ENCODE measurements at regions not wholly inside any gene's neighbourhood (a gene's known extent, or its start where the extent isn't known, plus 50 kb on each side); places are given as distances from the start of the nearest gene placed in this dataset.

DNA sequence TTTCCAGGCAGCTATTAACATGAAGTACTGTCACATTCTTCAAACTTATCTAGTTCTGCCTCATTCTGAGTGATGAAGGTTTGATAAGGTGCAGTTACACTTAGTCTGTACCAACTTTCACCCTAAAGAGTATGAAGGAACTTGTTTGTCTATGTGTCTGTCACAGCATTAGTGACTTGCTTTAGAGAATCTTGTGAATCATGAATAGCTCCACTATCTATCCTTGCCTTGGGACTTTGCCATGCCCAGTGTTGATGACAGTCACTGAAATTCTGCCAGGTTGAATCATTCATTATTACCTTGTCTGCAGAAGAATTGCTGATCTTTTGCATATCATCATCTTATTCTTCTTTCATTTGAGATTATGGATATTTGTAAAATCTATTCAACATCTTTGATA, 50.9 kb upstream of the A1CF start:
- Histone ChIP-seq H3K79me2 (ENCODE audit: insufficient read depth, low read length) (no peaks in the 10 kb centered on the region), H3K4me2 (replicated peaks; ENCODE audit: extremely low read depth, low read length, poor library complexity, severe bottlenecking) (no peak overlapping the region), H3K9ac (ENCODE audit: insufficient read depth, low read length, poor library complexity, severe bottlenecking) (no peak overlapping the region), H3K27me3 (ENCODE audit: control insufficient read depth in 2 of 2, insufficient read depth in 2 of 2, low read length in 2 of 2) (peaks cover 0 to 2% of the 10 kb centered on the region in 2 donors), H3K4me3 (replicated peaks in 1 of 3; ENCODE audit: low read depth in 2 of 3, low read length in 3 of 3) (no peak overlapping the region), H3K9me3 (replicated peaks in 1 of 2; ENCODE audit: control insufficient read depth in 1 of 2, insufficient read depth in 1 of 2, low read length in 2 of 2) (no peaks in the 10 kb centered on the region), H4K20me1 (ENCODE audit: insufficient read depth, low read length) (no peaks in the 10 kb centered on the region), H2AFZ (ENCODE audit: insufficient read depth, low read depth, low read length, poor library complexity, severe bottlenecking) (no peak overlapping the region), H3K36me3 (replicated peaks in 1 of 2; ENCODE audit: control insufficient read depth in 1 of 2, insufficient read depth in 2 of 2, low read length in 2 of 2) (no peaks in the 10 kb centered on the region), H3K4me1 (ENCODE audit: control insufficient read depth in 1 of 2, insufficient read depth in 2 of 2, low read length in 2 of 2) (no peaks in the 10 kb centered on the region), H3K27ac (ENCODE audit: low read depth in 1 of 2, low read length in 2 of 2) (no peak overlapping the region)
- DNase-seq, result no peak
- H3K36me3 Mint-ChIP-seq, result no peaks in the 10 kb centered on the region
- intact Hi-C loops (cut with micrococcal nuclease), result no loop called here
- TF ChIP-seq, protein P1, sequence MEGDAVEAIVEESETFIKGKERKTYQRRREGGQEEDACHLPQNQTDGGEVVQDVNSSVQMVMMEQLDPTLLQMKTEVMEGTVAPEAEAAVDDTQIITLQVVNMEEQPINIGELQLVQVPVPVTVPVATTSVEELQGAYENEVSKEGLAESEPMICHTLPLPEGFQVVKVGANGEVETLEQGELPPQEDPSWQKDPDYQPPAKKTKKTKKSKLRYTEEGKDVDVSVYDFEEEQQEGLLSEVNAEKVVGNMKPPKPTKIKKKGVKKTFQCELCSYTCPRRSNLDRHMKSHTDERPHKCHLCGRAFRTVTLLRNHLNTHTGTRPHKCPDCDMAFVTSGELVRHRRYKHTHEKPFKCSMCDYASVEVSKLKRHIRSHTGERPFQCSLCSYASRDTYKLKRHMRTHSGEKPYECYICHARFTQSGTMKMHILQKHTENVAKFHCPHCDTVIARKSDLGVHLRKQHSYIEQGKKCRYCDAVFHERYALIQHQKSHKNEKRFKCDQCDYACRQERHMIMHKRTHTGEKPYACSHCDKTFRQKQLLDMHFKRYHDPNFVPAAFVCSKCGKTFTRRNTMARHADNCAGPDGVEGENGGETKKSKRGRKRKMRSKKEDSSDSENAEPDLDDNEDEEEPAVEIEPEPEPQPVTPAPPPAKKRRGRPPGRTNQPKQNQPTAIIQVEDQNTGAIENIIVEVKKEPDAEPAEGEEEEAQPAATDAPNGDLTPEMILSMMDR (IDR thresholded peaks at IDR 0.05), result no peak
- no peak overlapping the region for H3K27ac Mint-ChIP-seq
- peaks cover 2 to 7% (median 7%) of the 10 kb centered on the region in 3 donors for H3K27me3 Mint-ChIP-seq (ENCODE audit: low read depth in 3 of 3)
- peaks cover 0 to 2% (median 0%) of the 10 kb centered on the region in 7 donors for H3K9me3 Mint-ChIP-seq
- no peak overlapping the region for H3K4me3 Mint-ChIP-seq
- no peaks in the 10 kb centered on the region for H3K4me1 Mint-ChIP-seq

DNA sequence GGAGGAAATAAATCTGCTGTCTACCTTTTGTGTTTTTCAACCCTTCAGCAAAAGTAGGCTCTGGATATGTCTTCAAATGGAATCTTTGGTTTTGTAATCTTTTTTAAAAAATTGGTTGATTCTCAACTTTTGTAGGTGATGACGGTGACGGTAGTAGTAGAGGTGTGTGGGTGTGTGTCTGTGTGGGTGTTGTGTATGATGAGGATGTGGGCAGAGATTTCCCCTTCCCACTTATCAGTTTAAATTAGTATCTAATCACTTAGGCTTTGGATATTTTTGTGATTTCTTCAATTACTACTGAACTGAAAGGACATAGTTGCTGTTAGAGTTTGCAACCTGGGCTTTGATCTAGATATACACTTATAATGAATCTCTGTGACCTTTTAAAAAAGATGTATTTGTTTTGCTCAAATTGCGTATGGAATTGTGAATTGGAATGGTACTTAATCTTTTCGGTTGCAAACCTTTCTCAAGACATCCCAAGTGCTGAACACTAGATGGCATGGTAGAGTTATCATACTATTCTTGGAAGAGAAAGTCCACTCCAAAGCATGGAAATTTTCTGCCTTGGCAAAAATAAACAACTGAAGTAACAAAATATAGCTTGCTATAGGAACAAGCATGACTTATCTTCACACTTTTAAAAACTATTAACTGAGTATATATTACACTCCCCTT, 51.9 kb upstream of the A1CF start:
- no peak overlapping the region for H3K4me3 Mint-ChIP-seq
- no peak for DNase-seq
- Histone ChIP-seq H3K36me3 (replicated peaks in 1 of 2; ENCODE audit: control insufficient read depth in 1 of 2, insufficient read depth in 2 of 2, low read length in 2 of 2) (no peaks in the 10 kb centered on the region), H3K4me2 (replicated peaks; ENCODE audit: extremely low read depth, low read length, poor library complexity, severe bottlenecking) (no peak overlapping the region), H3K9ac (ENCODE audit: insufficient read depth, low read length, poor library complexity, severe bottlenecking) (no peak overlapping the region), H2AFZ (ENCODE audit: insufficient read depth, low read depth, low read length, poor library complexity, severe bottlenecking) (no peak overlapping the region), H3K9me3 (replicated peaks in 1 of 2; ENCODE audit: control insufficient read depth in 1 of 2, insufficient read depth in 1 of 2, low read length in 2 of 2) (no peaks in the 10 kb centered on the region), H4K20me1 (ENCODE audit: insufficient read depth, low read length) (no peaks in the 10 kb centered on the region), H3K79me2 (ENCODE audit: insufficient read depth, low read length) (no peaks in the 10 kb centered on the region), H3K4me1 (ENCODE audit: control insufficient read depth in 1 of 2, insufficient read depth in 2 of 2, low read length in 2 of 2) (no peaks in the 10 kb centered on the region), H3K27ac (ENCODE audit: low read depth in 1 of 2, low read length in 2 of 2) (no peak overlapping the region), H3K4me3 (replicated peaks in 1 of 3; ENCODE audit: low read depth in 2 of 3, low read length in 3 of 3) (no peak overlapping the region), H3K27me3 (ENCODE audit: control insufficient read depth in 2 of 2, insufficient read depth in 2 of 2, low read length in 2 of 2) (peaks cover 0 to 2% of the 10 kb centered on the region in 2 donors)
- TF ChIP-seq, protein P1 (IDR thresholded peaks at IDR 0.05), result no peak
- peaks cover 2 to 7% (median 6%) of the 10 kb centered on the region in 3 donors for H3K27me3 Mint-ChIP-seq (ENCODE audit: low read depth in 3 of 3)
- H3K9me3 Mint-ChIP-seq, result peaks cover 0 to 2% (median 0%) of the 10 kb centered on the region in 7 donors
- no peaks in the 10 kb centered on the region for H3K4me1 Mint-ChIP-seq
- H3K36me3 Mint-ChIP-seq, result no peaks in the 10 kb centered on the region
- intact Hi-C loops (cut with micrococcal nuclease), result no loop called here
- no peak overlapping the region for H3K27ac Mint-ChIP-seq
- WGBS (ENCODE audit: insufficient coverage), result no CpG with 5 or more reads among the region's 4 CpGs

All from CD14-positive monocyte (primary cell).